GM12872 (cell line): ENCODE measurements at regions not wholly inside any gene's neighbourhood (a gene's known extent, or its start where the extent isn't known, plus 50 kb on each side); places are given as distances from the start of the nearest gene placed in this dataset.

ENCODE experiments used
- TF ChIP-seq, protein P1 (sequence below): IDR thresholded peaks from 3 replicates; pipeline ENCODE4 v1.5.1; 2011; ENCODE audit warnings: low read depth, mild to moderate bottlenecking, low read length, moderate library complexity; ENCODE audit not compliant: insufficient read depth

DNA sequence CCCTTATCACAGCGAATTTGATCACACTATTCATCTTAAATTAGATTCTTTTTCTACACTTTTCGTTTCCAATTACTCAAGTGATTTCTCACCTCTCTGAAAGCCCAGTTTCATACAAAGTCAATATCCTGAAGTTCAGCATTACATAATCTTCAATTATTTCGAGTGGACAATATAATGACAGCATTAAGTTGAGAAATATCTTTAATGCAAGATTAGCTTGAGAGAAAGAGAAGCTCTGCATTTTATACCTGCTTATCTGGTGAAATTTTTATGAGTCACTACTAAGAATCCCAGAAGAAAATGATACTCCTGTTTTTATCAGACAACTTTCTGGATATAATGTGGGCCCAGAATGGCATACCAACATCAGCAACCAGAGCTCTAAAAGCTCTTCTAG, 509.6 kb downstream of the KCNJ2 start:
- TF ChIP-seq, protein P1, sequence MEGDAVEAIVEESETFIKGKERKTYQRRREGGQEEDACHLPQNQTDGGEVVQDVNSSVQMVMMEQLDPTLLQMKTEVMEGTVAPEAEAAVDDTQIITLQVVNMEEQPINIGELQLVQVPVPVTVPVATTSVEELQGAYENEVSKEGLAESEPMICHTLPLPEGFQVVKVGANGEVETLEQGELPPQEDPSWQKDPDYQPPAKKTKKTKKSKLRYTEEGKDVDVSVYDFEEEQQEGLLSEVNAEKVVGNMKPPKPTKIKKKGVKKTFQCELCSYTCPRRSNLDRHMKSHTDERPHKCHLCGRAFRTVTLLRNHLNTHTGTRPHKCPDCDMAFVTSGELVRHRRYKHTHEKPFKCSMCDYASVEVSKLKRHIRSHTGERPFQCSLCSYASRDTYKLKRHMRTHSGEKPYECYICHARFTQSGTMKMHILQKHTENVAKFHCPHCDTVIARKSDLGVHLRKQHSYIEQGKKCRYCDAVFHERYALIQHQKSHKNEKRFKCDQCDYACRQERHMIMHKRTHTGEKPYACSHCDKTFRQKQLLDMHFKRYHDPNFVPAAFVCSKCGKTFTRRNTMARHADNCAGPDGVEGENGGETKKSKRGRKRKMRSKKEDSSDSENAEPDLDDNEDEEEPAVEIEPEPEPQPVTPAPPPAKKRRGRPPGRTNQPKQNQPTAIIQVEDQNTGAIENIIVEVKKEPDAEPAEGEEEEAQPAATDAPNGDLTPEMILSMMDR, result no peak

DNA sequence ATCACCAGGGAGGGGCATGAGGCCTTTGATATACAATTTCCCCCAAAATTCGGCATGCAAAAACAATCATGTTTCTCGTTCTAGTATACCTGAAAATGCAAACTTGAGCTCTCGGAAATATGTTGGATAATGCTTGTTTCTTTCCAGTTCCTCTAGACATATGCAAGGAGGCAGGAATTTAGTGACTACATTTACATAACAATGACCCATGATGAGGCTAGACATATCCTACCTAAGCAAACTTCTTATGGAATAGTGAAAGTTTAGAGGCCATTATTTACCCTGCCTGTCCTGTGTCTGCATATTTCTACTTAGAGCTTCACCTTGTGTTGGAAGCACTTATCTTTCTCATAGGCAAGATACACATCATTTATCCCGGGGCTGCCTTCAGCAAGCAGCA, 514.6 kb downstream of the KCNJ2 start:
- TF ChIP-seq, protein P1, result no peak

DNA sequence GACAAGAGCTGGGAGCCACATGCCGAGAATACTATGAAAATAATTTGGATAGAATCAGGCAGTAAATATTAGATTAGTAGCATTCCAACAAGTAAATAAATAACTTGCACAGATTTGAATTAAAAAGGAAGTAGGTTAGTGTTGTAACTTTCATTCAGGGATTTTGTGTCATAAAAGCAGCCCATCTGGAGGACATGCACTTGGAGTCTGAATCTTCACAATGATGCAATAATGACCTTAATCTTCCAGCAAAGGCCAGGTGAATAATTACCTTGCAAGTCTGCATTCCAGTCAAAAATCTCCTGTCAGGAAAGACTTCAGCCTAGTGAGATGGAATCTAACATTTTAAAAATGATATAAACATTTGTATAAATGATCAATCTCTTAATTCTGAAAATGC, 518.1 kb downstream of the KCNJ2 start:
- TF ChIP-seq, protein P1, result no peak

DNA sequence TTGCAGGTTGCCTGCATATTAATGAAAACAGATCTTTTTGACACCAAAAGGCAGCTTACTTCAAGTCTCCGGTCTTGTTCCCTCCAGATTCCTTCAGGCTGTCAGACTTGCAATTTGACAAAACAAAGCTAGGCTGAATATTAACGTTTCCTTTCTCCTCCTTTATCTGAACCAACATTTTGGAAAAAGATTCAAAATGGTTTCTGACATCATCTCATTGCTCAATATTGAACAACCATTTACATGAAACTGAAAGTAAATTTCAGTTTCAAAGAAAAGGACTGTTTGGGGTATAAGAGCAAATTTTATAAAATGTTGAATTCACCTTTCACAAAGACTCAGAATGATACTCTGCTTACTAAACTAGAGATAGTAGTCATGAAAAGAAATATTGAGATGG, 521.8 kb downstream of the KCNJ2 start:
- TF ChIP-seq, protein P1, result no peak

DNA sequence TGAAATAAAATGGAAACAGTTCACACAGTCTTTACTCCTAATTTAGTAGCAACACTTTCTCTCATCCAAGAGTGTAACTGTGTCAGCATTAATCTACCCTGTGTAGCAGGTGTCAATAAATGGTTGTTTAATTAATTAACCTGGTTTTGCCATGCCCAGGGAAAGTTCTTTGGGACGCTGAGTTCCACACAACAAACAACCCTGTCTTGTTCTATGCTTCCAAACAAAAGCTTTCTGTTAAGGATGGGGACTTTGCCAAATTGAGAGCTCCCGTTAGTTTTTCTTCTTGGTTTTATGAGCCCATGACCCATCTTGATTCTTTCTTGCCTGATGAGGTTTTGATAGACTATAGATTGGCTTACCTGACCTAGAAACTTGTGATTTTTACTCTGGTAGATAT, 530.1 kb downstream of the KCNJ2 start:
- TF ChIP-seq, protein P1, result no peak

DNA sequence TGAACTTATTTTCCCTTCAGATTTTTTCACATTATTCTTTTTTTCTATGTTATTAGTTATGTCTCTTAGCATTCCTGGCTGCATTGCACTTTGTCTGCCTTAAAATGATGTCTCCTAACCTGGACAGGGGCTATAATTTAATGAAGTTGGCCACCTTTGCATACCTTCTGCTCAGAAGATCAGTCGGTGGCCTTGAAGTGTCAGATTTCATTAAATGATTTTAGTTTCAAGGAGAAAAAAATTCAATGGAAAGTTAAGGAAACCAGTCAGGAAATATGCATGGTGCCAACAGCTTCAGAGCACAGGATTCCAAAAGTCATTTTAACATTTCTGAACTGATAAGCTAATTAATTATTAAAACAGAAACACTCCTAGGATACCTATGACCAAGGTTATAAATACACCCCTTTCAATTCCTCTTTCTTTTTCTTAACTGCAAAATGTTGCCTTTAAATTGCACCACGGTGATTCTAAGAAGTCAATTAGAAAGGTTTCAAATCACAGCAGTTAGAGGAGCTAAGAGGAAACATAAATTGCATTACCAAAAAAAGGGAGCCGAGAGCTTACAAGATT, 533.4 kb downstream of the KCNJ2 start:
- TF ChIP-seq, protein P1, result no peak

DNA sequence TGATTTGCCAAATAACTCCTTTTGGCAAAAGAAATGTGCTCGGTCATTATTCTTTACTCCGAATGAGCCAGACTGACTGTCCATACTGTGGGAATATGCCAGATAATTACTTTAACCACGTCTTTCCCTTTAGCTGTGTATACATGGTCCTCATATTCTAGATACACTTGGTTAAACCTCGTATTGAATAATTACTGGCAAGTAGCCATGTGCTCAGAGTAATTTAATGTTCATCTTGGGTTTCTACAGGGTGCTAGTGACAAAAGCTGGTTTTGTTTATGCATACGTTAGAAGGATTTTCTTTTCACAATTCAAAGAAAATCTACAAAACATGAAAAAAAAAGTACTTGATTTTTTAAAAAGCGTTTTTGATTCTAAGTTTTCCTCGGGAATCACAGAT, 540.3 kb downstream of the KCNJ2 start:
- TF ChIP-seq, protein P1, result no peak
